WERI-Rb-1 (cell line): ENCODE measurements at regions not wholly inside any gene's neighbourhood (a gene's known extent, or its start where the extent isn't known, plus 50 kb on each side); places are given as distances from the start of the nearest gene placed in this dataset.

Source experiments
- DNase-seq: peaks from one replicate; pipeline ENCODE4 v3.0.0-alpha.2; 2020
- H3K27ac ChIP-seq: fragments of 250-450 bp; sonication (Bioruptor Pico); 2 replicates; pipeline ENCODE4 v1.5.1; 2020; ENCODE audit warnings: mild to moderate bottlenecking, moderate library complexity
- H3K27me3 ChIP-seq: fragments of 250-450 bp; sonication (Bioruptor Pico); 2 replicates; pipeline ENCODE4 v1.5.1; 2021; ENCODE audit warnings: mild to moderate bottlenecking, low read depth, moderate library complexity; ENCODE audit not compliant: insufficient read depth, severe bottlenecking
- H3K36me3 ChIP-seq: fragments of 250-450 bp; sonication (Bioruptor Pico); 2 replicates; pipeline ENCODE4 v1.5.1; 2020; ENCODE audit warnings: mild to moderate bottlenecking, moderate library complexity
- H3K4me3 ChIP-seq: 2 replicates; pipeline ENCODE4 v1.5.1; 2011; ENCODE audit warnings: low read depth, mild to moderate bottlenecking, control low read depth, low read length
- H3K9me3 ChIP-seq: fragments of 250-450 bp; sonication (Bioruptor Pico); 2 replicates; pipeline ENCODE4 v1.5.1; 2021; ENCODE audit warnings: mild to moderate bottlenecking, moderate library complexity; ENCODE audit not compliant: severe bottlenecking
- TF ChIP-seq, protein P1 (sequence below): IDR thresholded peaks from 2 replicates; pipeline ENCODE4 v1.5.1; 2011; ENCODE audit warnings: low read depth, mild to moderate bottlenecking, control low read depth, inconsistent platforms, low read length

DNA sequence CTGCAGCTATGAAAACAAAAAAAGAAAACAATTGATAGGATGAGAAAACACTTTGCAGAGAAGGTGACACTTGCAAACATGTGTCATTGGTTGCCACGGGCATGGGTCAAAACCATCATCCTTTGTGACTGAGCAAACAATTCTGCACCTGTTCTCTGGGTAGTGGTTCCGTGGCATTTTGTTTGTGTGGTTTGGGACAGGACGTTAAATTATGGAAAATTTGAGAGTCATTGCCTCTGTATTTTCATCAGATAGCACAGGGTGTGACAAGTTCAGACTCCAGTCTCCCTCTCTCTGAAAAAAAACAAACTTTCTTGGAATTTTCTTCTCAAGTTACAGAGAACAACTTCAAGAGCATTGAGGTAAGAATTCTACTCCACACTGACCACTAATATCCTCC, 113.4 kb upstream of the HMHB1 start:
- H3K27ac ChIP-seq = no peak overlapping the region
- TF ChIP-seq, protein P1, sequence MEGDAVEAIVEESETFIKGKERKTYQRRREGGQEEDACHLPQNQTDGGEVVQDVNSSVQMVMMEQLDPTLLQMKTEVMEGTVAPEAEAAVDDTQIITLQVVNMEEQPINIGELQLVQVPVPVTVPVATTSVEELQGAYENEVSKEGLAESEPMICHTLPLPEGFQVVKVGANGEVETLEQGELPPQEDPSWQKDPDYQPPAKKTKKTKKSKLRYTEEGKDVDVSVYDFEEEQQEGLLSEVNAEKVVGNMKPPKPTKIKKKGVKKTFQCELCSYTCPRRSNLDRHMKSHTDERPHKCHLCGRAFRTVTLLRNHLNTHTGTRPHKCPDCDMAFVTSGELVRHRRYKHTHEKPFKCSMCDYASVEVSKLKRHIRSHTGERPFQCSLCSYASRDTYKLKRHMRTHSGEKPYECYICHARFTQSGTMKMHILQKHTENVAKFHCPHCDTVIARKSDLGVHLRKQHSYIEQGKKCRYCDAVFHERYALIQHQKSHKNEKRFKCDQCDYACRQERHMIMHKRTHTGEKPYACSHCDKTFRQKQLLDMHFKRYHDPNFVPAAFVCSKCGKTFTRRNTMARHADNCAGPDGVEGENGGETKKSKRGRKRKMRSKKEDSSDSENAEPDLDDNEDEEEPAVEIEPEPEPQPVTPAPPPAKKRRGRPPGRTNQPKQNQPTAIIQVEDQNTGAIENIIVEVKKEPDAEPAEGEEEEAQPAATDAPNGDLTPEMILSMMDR = no peak
- H3K4me3 ChIP-seq = no peak overlapping the region
- H3K27me3 ChIP-seq = no peaks in the 10 kb centered on the region
- H3K36me3 ChIP-seq = no peaks in the 10 kb centered on the region
- no peak for DNase-seq
- H3K9me3 ChIP-seq = no peaks in the 10 kb centered on the region

DNA sequence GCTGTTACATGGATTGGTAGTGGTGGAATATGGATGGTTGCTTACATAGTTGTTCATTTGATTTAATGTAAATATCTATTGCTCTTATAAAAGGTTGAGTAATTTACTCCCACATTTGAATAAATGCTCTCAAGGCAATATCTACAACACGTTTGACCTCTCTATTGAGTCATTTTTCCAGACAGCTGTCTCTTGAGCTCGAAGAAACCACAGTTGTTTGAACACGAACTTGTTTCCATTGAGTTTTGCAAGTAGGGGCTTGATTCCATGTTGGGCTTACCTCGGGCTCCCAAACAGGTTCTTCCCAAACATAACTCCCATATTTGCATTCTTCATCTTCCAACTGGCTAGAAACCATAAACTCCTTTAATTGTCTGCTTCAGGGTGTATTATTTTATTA, 115.0 kb upstream of the HMHB1 start:
- no peaks in the 10 kb centered on the region for H3K36me3 ChIP-seq
- no peak for DNase-seq
- no peaks in the 10 kb centered on the region for H3K27me3 ChIP-seq
- no peak overlapping the region for H3K27ac ChIP-seq
- H3K4me3 ChIP-seq = no peak overlapping the region
- TF ChIP-seq, protein P1 = no peak
- H3K9me3 ChIP-seq = no peaks in the 10 kb centered on the region

DNA sequence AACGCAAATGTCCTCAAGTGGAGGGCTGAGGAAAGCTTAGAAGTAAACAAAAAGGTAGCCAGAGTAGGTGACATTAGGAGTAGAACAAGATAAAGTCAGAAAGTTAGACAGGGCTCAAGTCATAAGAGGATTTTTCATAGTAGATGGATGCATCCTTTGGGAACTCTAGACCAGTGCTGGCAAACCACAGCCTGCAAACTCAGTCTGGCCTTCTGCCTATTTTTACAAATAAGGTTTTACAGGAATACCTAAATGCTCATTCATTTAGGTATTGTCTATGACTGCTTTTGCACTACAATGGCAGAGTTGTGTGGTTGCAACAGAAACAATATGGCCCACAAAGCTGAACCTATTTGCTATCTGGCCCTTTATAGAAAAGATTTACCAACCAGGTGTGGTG, 116.0 kb upstream of the HMHB1 start:
- Histone ChIP-seq H3K36me3 (no peaks in the 10 kb centered on the region), H3K27me3 (no peaks in the 10 kb centered on the region), H3K27ac (no peak overlapping the region), H3K4me3 (no peak overlapping the region), H3K9me3 (no peaks in the 10 kb centered on the region)
- TF ChIP-seq, protein P1 = no peak
- no peak for DNase-seq

DNA sequence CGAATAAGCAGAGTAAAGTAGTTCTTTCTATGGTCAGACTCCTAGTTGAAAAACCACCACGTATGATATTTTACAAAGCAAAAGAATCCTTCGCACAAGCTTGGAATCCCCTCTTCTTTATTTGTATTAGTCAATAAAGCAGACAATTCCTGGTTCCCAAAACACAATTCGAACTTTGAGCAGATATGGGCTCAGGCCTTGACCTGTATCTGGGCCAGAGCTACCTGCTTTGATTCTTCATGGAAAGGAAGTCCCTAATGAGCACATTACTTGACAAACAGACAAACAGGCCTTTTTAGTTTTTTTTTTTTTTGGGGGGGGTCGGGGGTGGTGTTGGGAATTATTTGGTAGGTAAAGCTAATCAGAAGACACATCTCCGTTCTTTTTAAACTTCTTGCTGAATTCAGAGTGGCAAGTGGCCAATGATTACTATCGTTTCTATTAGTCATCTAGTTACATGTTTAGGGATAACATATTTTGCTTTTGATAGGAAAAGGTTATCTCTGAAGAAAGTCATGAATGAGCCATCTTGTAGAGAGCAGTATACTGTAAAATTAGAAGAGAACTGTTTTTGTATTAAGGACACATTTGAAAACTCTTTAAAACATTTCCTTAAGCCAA, 116.6 kb upstream of the HMHB1 start:
- Histone ChIP-seq H3K27ac (no peak overlapping the region), H3K36me3 (no peaks in the 10 kb centered on the region), H3K4me3 (no peak overlapping the region), H3K9me3 (no peaks in the 10 kb centered on the region), H3K27me3 (no peaks in the 10 kb centered on the region)
- DNase-seq = no peak
- TF ChIP-seq, protein P1 = no peak

DNA sequence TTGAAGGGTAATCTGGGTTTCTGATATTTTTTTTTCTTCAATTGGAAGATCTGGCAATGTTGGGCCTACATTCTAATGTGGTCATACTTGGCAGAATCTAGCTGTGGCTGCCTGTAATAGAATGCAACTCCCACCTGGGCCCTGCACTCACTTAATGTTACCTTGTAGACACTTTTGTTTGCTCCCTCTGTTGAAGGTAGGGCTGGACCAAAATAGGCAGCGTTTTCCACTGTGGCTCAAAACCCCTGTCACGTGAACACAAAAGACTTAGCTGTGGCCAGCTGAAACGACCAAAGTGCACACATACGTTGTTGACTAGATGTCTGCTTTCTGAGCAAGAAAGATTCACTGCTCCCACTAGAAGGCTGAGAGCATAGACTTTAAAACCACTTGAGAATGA, 117.6 kb upstream of the HMHB1 start:
- DNase-seq = no peak
- Histone ChIP-seq H3K4me3 (no peak overlapping the region), H3K27me3 (no peaks in the 10 kb centered on the region), H3K9me3 (peaks cover 4% of the 10 kb centered on the region), H3K27ac (no peak overlapping the region), H3K36me3 (no peaks in the 10 kb centered on the region)
- TF ChIP-seq, protein P1 = no peak

DNA sequence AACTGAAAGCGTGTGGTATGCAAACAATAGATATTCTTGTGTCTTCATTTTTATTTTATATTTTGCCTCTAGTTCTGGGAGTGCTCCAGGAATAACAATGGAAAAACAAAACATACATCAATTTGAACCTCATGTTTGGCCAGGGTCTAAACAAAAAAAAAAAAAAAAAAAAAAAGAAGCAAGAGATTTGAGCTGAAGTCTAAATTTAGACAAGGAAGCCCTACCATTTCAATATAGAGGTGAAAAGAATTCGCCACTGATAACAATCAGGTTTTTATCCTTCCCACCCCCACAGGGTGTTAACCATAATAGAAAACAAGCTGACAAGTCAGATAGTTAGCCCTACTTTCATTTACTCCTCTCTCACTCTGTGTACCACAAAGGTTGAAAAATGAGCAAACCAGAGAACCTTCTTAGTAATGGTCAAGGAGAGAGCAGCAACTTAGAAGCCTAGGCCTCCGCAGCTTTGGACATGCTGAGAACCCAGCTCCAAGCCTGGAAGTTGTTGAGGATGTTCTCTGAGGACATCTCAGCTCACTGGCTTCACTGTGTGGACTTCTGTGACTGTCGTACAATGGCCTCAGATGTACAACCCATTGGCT, 118.2 kb upstream of the HMHB1 start:
- no peak overlapping the region for H3K27ac ChIP-seq
- no peak for DNase-seq
- no peaks in the 10 kb centered on the region for H3K27me3 ChIP-seq
- peaks cover 4% of the 10 kb centered on the region for H3K9me3 ChIP-seq
- no peaks in the 10 kb centered on the region for H3K36me3 ChIP-seq
- no peak overlapping the region for H3K4me3 ChIP-seq
- TF ChIP-seq, protein P1 = no peak
